Neuronal stem cell (in vitro differentiated cells): ENCODE measurements at regions not wholly inside any gene's neighbourhood (a gene's known extent, or its start where the extent isn't known, plus 50 kb on each side); places are given as distances from the start of the nearest gene placed in this dataset.

ENCODE experiments used
- DNase-seq: peaks from one replicate; pipeline ENCODE4 v3.0.0-alpha.2; 2013; ENCODE audit warnings: low spot score
- H2AFZ ChIP-seq: one replicate; pipeline ENCODE4 v1.6.1; 2013; ENCODE audit warnings: mild to moderate bottlenecking, low read length, inconsistent platforms
- H2AK5ac ChIP-seq: 2 replicates; pipeline ENCODE4 v1.6.1; 2013; ENCODE audit warnings: low read depth, mild to moderate bottlenecking, inconsistent platforms, low read length, moderate library complexity, mixed read lengths
- H2BK120ac ChIP-seq: 2 replicates; pipeline ENCODE4 v1.6.1; 2013; ENCODE audit warnings: low read depth, mild to moderate bottlenecking, inconsistent platforms, low read length, moderate library complexity, mixed read lengths
- H2BK12ac ChIP-seq: one replicate; pipeline ENCODE4 v1.6.1; 2013; ENCODE audit warnings: low read length, inconsistent platforms
- H2BK15ac ChIP-seq: 2 replicates; pipeline ENCODE4 v1.6.1; 2013; ENCODE audit warnings: mild to moderate bottlenecking, low read length, inconsistent platforms, mixed read lengths
- H2BK5ac ChIP-seq: one replicate; pipeline ENCODE4 v1.6.1; 2013; ENCODE audit warnings: inconsistent platforms, mild to moderate bottlenecking, low read length, moderate library complexity
- H3K14ac ChIP-seq: one replicate; pipeline ENCODE4 v1.6.1; 2013; ENCODE audit warnings: low read length, inconsistent platforms
- H3K18ac ChIP-seq: 2 replicates; pipeline ENCODE4 v1.6.1; 2013; ENCODE audit warnings: low read length, inconsistent platforms
- H3K23ac ChIP-seq: 2 replicates; pipeline ENCODE4 v1.6.1; 2013; ENCODE audit warnings: low read depth, mild to moderate bottlenecking, mixed read lengths, low read length, inconsistent platforms; ENCODE audit not compliant: poor library complexity
- H3K27ac ChIP-seq: replicated peaks from 3 replicates; pipeline ENCODE4 v1.5.1; 2013; ENCODE audit warnings: low read length, inconsistent platforms
- H3K27me3 ChIP-seq, 3 experiments: 2 replicates each; pipeline ENCODE4 v1.6.1; 2013; ENCODE audit warnings: low read length in 3 of 3, mild to moderate bottlenecking in 2 of 3, inconsistent platforms in 1 of 3, low read depth in 1 of 3, mixed read lengths in 1 of 3, moderate library complexity in 1 of 3; ENCODE audit not compliant: control insufficient read depth in 3 of 3, insufficient read depth in 3 of 3
- H3K36me3 ChIP-seq, 2 donors: replicated peaks in 1 of 2; 2 replicates each; pipeline ENCODE4 v1.6.1; 2013; ENCODE audit warnings: low read length in 2 of 2; ENCODE audit not compliant: control insufficient read depth in 2 of 2, insufficient read depth in 2 of 2
- H3K4ac ChIP-seq: 2 replicates; pipeline ENCODE4 v1.6.1; 2013; ENCODE audit warnings: inconsistent platforms, mild to moderate bottlenecking, low read length, moderate library complexity
- H3K4me1 ChIP-seq, 2 donors: 1 replicate in 1 of 2; 2 replicates in 1 of 2; pipeline ENCODE4 v1.6.1; 2013; ENCODE audit warnings: low read length in 2 of 2, low read depth in 1 of 2; ENCODE audit not compliant: control insufficient read depth in 2 of 2, insufficient read depth in 1 of 2
- H3K4me2 ChIP-seq: one replicate; pipeline ENCODE4 v1.6.1; 2013; ENCODE audit warnings: mild to moderate bottlenecking, low read length, inconsistent platforms; ENCODE audit not compliant: insufficient read depth, poor library complexity, severe bottlenecking
- H3K4me3 ChIP-seq, 2 donors: 2 replicates each; pipeline ENCODE4 v1.5.1; 2013; ENCODE audit warnings: low read length in 2 of 2, mild to moderate bottlenecking in 2 of 2, inconsistent platforms in 1 of 2, moderate library complexity in 1 of 2
- H3K79me1 ChIP-seq: one replicate; pipeline ENCODE4 v1.6.1; 2013; ENCODE audit warnings: low read depth, mild to moderate bottlenecking, inconsistent platforms, low read length, moderate library complexity
- H3K9ac ChIP-seq: one replicate; pipeline ENCODE4 v1.6.1; 2013; ENCODE audit warnings: mild to moderate bottlenecking, low read depth, low read length, inconsistent platforms; ENCODE audit not compliant: poor library complexity
- H3K9me3 ChIP-seq, 2 donors: replicated peaks in 1 of 2; 2 replicates each; pipeline versions ENCODE3 to v1.6.1; 2013; ENCODE audit warnings: low read length in 2 of 2, mild to moderate bottlenecking in 2 of 2, inconsistent platforms in 1 of 2, low read depth in 1 of 2, mixed read lengths in 1 of 2, moderate library complexity in 1 of 2; ENCODE audit not compliant: control insufficient read depth in 2 of 2, insufficient read depth in 1 of 2
- H4K8ac ChIP-seq: one replicate; pipeline ENCODE4 v1.6.1; 2013; ENCODE audit warnings: low read depth, mild to moderate bottlenecking, inconsistent platforms, low read length, moderate library complexity
- H4K91ac ChIP-seq: one replicate; pipeline ENCODE4 v1.6.1; 2013; ENCODE audit warnings: low read length, low read depth, mild to moderate bottlenecking, inconsistent platforms; ENCODE audit not compliant: poor library complexity
- WGBS, 2 donors: extraction: QIAGEN DNeasy Blood & Tissue Kit; methylation state at CpG; one replicate each; pipeline ENCODE4 v1.1.7; 2013; ENCODE audit warnings: missing lambda C conversion rate in 2 of 2, mixed read lengths in 1 of 2; ENCODE audit not compliant: insufficient read length in 2 of 2, insufficient replicate concordance in 1 of 2; ENCODE audit errors: extremely low coverage in 2 of 2; 5-methylcytosine and 5-hydroxymethylcytosine counted together

DNA sequence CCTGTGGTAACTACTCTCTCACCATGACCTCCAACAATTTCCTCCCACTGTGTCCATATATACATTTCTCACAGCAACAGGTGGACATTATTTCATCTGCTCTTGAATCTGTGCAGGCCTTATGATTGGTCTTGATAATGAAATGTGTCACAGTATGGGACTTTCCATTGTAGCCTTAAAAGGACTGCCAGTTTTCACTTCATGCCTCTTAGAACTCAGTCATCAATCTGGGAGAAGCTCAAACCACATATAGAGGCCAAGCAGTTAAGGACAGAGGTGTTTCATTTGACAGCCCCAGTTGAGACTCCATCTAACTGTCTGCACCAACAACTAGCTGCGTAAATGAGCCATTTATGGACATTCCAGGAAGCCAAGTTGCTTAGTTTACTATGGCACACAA is 1534.8 kb downstream of the ARAP2 start:
- Histone ChIP-seq H3K27me3 (no peaks in the 10 kb centered on the region), H3K27ac (no peak overlapping the region), H3K4me3 (no peak overlapping the region), H2BK12ac (no peak overlapping the region), H4K91ac (no peak overlapping the region), H3K79me1 (no peaks in the 10 kb centered on the region), H3K18ac (no peak overlapping the region), H3K9me3 (peaks cover 0 to 2% of the 10 kb centered on the region in 2 donors), H2BK5ac (no peak overlapping the region), H3K4me2 (no peak overlapping the region), H2BK120ac (no peak overlapping the region), H3K14ac (no peak overlapping the region), H3K36me3 (no peaks in the 10 kb centered on the region), H3K4me1 (no peaks in the 10 kb centered on the region), H2AFZ (no peak overlapping the region), H3K9ac (no peak overlapping the region), H3K4ac (no peak overlapping the region), H3K23ac (no peak overlapping the region), H4K8ac (no peak overlapping the region), H2BK15ac (no peak overlapping the region), H2AK5ac (no peak overlapping the region)
- DNase-seq = no peak
- no CpG with 5 or more reads among the region's 1 CpG for WGBS, 2 donors

DNA sequence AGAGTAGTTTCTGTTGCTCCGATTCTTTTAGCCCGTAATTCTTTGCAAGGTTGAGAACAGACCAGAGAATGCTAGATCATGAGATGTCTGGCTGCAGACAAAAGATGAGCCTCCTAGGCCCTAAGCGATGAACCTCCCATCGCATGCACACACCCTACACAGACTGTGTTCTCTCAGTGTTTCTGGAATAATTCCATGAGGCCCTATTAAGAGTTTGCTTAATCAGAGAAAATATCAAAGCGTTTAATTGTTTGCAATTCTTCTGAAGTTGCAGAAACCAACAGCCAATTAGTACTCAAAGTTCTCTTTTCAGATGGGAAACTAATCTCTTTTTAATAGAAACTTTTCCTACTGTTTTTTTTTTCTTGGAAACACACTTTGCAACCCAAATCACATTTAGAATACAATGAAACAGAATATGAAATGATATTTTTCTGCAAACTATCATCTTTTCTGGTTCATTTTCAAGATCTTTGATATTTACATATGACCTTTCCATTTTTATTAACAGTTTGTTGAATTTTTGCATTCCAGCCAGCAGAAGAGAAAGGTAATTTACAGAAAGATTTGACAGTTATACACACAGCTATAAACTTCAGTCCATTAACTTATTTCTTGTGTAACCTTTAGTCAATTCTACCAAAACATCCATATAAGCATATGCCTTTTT is 1525.6 kb downstream of the ARAP2 start:
- Histone ChIP-seq H3K27ac (no peak overlapping the region), H2BK5ac (no peak overlapping the region), H3K4me3 (no peak overlapping the region), H3K4me2 (no peak overlapping the region), H4K8ac (no peak overlapping the region), H3K9me3 (no peaks in the 10 kb centered on the region), H2BK15ac (no peak overlapping the region), H3K36me3 (no peaks in the 10 kb centered on the region), H3K18ac (no peak overlapping the region), H3K79me1 (no peaks in the 10 kb centered on the region), H3K4ac (no peak overlapping the region), H3K23ac (no peak overlapping the region), H3K14ac (no peak overlapping the region), H2BK120ac (no peak overlapping the region), H4K91ac (no peak overlapping the region), H3K4me1 (no peaks in the 10 kb centered on the region), H2AK5ac (no peak overlapping the region), H2BK12ac (no peak overlapping the region), H3K27me3 (no peaks in the 10 kb centered on the region), H3K9ac (no peak overlapping the region), H2AFZ (no peak overlapping the region)
- no CpG with 5 or more reads among the region's 5 CpGs for WGBS, 2 donors
- DNase-seq = no peak

GRCh38 chr4:34720571-34720970 is 1523.7 kb downstream of the ARAP2 start:
- WGBS, 2 donors = no CpG with 5 or more reads among the region's 1 CpG
- Histone ChIP-seq H3K4ac (no peak overlapping the region), H3K23ac (no peak overlapping the region), H3K79me1 (no peaks in the 10 kb centered on the region), H4K8ac (no peak overlapping the region), H3K9ac (no peak overlapping the region), H4K91ac (no peak overlapping the region), H2BK15ac (no peak overlapping the region), H3K27ac (no peak overlapping the region), H3K14ac (no peak overlapping the region), H2BK12ac (no peak overlapping the region), H2AFZ (no peak overlapping the region), H3K4me2 (no peak overlapping the region), H3K36me3 (no peaks in the 10 kb centered on the region), H3K4me1 (no peaks in the 10 kb centered on the region), H2BK120ac (no peak overlapping the region), H3K4me3 (no peak overlapping the region), H3K27me3 (no peaks in the 10 kb centered on the region), H2AK5ac (no peak overlapping the region), H3K9me3 (no peaks in the 10 kb centered on the region), H2BK5ac (no peak overlapping the region), H3K18ac (no peak overlapping the region)
- peak; percentile 40 for DNase-seq

DNA sequence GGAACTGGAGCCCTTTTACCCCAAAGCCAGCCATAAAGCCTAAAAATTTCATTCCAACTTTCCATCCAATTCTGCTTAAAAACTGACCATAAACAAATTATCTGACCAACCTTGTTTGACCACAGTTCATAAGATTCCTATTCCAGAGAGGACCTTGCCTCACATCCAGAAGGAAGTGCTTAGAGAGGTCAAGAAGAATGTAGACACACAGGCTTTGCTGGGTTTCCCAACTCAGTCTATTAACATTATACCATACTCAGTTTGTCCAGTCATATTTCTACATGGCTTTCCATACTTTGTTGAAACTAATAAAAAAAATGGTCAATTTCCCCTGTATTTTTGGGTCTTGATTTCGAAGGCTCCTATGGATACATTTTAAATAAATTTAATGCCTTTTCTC is 1522.5 kb downstream of the ARAP2 start:
- Histone ChIP-seq H2AFZ (no peak overlapping the region), H4K8ac (no peak overlapping the region), H3K9me3 (no peaks in the 10 kb centered on the region), H2BK5ac (no peak overlapping the region), H2AK5ac (no peak overlapping the region), H3K4me3 (no peak overlapping the region), H3K79me1 (no peaks in the 10 kb centered on the region), H3K18ac (no peak overlapping the region), H3K27me3 (no peaks in the 10 kb centered on the region), H3K23ac (no peak overlapping the region), H3K36me3 (no peaks in the 10 kb centered on the region), H3K27ac (no peak overlapping the region), H4K91ac (no peak overlapping the region), H3K4me1 (no peaks in the 10 kb centered on the region), H3K9ac (no peak overlapping the region), H2BK12ac (no peak overlapping the region), H3K14ac (no peak overlapping the region), H3K4me2 (no peak overlapping the region), H2BK120ac (no peak overlapping the region), H3K4ac (no peak overlapping the region), H2BK15ac (no peak overlapping the region)
- no CpG with 5 or more reads among the region's 1 CpG for WGBS, 2 donors
- no peak for DNase-seq
